A673 (cell line): ENCODE measurements at regions not wholly inside any gene's neighbourhood (a gene's known extent, or its start where the extent isn't known, plus 50 kb on each side); places are given as distances from the start of the nearest gene placed in this dataset.

ENCODE experiments used
- EZH2 ChIP-seq: fragments of 200-600 bp; sonication (generic); IDR thresholded peaks from 2 replicates; pipeline ENCODE4 v1.6.1; 2017; ENCODE audit warnings: borderline replicate concordance, low read depth, mild to moderate bottlenecking, mixed read lengths, antibody characterized with exemption, low read length; ENCODE audit not compliant: poor library complexity, severe bottlenecking
- TF ChIP-seq, protein P1 (sequence below): fragments of 300-800, 200-600 bp; sonication (generic); conservative IDR thresholded peaks from 2 replicates; pipeline ENCODE4 v1.5.1; 2017; ENCODE audit warnings: low read depth, mild to moderate bottlenecking, antibody characterized with exemption, low read length, moderate library complexity, mixed read lengths

DNA sequence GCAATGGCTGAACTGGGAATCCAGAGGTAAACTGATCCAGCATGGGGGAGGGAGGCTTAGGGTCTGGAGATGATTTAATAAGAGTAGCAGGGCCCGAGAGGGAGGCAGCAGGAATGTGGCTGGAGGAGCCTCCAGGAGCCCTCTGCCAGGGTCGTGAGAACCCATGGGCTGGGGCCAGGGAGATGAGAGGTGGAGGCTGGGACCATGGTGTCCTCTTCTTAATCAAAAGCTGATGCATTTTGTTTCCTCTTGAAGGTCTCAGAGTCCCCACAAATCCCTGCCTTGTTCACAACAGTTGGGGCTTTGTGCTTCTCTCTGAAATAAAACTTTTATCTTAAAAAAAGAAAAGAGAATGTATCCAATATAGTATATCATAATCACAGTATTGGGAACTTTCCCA, 123.7 kb upstream of the ZNF516 start:
- TF ChIP-seq EZH2, result no peak
- TF ChIP-seq, protein P1, sequence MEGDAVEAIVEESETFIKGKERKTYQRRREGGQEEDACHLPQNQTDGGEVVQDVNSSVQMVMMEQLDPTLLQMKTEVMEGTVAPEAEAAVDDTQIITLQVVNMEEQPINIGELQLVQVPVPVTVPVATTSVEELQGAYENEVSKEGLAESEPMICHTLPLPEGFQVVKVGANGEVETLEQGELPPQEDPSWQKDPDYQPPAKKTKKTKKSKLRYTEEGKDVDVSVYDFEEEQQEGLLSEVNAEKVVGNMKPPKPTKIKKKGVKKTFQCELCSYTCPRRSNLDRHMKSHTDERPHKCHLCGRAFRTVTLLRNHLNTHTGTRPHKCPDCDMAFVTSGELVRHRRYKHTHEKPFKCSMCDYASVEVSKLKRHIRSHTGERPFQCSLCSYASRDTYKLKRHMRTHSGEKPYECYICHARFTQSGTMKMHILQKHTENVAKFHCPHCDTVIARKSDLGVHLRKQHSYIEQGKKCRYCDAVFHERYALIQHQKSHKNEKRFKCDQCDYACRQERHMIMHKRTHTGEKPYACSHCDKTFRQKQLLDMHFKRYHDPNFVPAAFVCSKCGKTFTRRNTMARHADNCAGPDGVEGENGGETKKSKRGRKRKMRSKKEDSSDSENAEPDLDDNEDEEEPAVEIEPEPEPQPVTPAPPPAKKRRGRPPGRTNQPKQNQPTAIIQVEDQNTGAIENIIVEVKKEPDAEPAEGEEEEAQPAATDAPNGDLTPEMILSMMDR, result no peak
